ENCODE measurements at regions not wholly inside any gene's neighbourhood (a gene's known extent, or its start where the extent isn't known, plus 50 kb on each side); places are given as distances from the start of the nearest gene placed in this dataset.
A peak's percentile ranks its signal among the peaks of the same experiment; 100 is the strongest.

- no peak overlapping the region for H2AFZ ChIP-seq (ENCODE audit: low read depth, low read length)
- DNase-seq (ENCODE audit: extremely low read depth in 1 of 4, low spot score in 3 of 4): peak in 2 of 4 experiments; percentile 11 to 26
- no peaks in the 10 kb centered on the region for H3K27me3 ChIP-seq (ENCODE audit: control insufficient read depth in 2 of 2, insufficient read depth in 2 of 2, low read length in 2 of 2)
- no peaks in the 10 kb centered on the region for H3K36me3 ChIP-seq (ENCODE audit: control insufficient read depth, insufficient read depth, low read length)
- no peak overlapping the region for H3K4me3 ChIP-seq
- in situ Hi-C loops (cut with MboI) (no loop called here), intact Hi-C loops (cut with micrococcal nuclease) (no loop called here)
- CTCF ChIA-PET (ENCODE audit: low intra/inter-chr PET ratio): no interaction called here
- peak; percentile 65 for FAIRE-seq
- no peaks in the 10 kb centered on the region for H4K20me1 ChIP-seq (replicated peaks; ENCODE audit: control insufficient read depth, insufficient read depth, low read length)
- peak; percentile 51; the same call in 1 of the 3 replicates for ATAC-seq
- H3K4me2 ChIP-seq (ENCODE audit: insufficient read depth, low read length): no peak overlapping the region
- H3K9ac ChIP-seq (ENCODE audit: insufficient read depth in 1 of 2, low read depth in 2 of 2, low read length in 2 of 2): no peak overlapping the region
- H3K79me2 ChIP-seq (ENCODE audit: control insufficient read depth, insufficient read depth, low read length): no peaks in the 10 kb centered on the region
- WGBS (ENCODE audit: insufficient coverage, low coverage, missing lambda C conversion rate): 0% methylated on average over 2 of the region's 2 CpGs
- H3K9me3 ChIP-seq (replicated peaks; ENCODE audit: control insufficient read depth, insufficient read depth, low read depth, low read length): no peaks in the 10 kb centered on the region
- H3K4me1 ChIP-seq (replicated peaks in 1 of 2; ENCODE audit: control insufficient read depth in 2 of 2, insufficient read depth in 2 of 2, low read length in 2 of 2): no peaks in the 10 kb centered on the region
- POLR2A ChIA-PET: interaction anchor here (1.6 kb wide), 1 partner anchor 10 kb away, joined by 5 read pairs; no protein-coding TSS in a partner anchor
- H3K9me1 ChIP-seq (ENCODE audit: control insufficient read depth, insufficient read depth, low read length): no peaks in the 10 kb centered on the region
- BruUV-seq (replicated peaks): no TSS peak
- no peak overlapping the region for H3K27ac ChIP-seq (ENCODE audit: extremely low read depth, low read depth, low read length)
- peak; percentile 94 for TF ChIP-seq TEAD4 (IDR thresholded peaks at IDR 0.05; ENCODE audit: low read length)
- no peak for TF ChIP-seq TEAD4 (CRISPR knock-in tag; IDR thresholded peaks at IDR 0.05; ENCODE audit: borderline replicate concordance)
- peak; percentile 28; the same call in 1 of the 2 replicates for TF ChIP-seq KLF16 (IDR thresholded peaks at IDR 0.05)
- TF ChIP-seq, protein P1, sequence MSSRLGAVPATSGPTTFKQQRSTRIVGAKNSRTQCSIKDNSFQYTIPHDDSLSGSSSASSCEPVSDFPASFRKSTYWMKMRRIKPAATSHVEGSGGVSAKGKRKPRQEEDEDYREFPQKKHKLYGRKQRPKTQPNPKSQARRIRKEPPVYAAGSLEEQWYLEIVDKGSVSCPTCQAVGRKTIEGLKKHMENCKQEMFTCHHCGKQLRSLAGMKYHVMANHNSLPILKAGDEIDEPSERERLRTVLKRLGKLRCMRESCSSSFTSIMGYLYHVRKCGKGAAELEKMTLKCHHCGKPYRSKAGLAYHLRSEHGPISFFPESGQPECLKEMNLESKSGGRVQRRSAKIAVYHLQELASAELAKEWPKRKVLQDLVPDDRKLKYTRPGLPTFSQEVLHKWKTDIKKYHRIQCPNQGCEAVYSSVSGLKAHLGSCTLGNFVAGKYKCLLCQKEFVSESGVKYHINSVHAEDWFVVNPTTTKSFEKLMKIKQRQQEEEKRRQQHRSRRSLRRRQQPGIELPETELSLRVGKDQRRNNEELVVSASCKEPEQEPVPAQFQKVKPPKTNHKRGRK (tag; IDR thresholded peaks at IDR 0.05): no peak
- TF ChIP-seq TEAD2 (tag; IDR thresholded peaks at IDR 0.05): peak; percentile 99
- TF ChIP-seq, protein P2, sequence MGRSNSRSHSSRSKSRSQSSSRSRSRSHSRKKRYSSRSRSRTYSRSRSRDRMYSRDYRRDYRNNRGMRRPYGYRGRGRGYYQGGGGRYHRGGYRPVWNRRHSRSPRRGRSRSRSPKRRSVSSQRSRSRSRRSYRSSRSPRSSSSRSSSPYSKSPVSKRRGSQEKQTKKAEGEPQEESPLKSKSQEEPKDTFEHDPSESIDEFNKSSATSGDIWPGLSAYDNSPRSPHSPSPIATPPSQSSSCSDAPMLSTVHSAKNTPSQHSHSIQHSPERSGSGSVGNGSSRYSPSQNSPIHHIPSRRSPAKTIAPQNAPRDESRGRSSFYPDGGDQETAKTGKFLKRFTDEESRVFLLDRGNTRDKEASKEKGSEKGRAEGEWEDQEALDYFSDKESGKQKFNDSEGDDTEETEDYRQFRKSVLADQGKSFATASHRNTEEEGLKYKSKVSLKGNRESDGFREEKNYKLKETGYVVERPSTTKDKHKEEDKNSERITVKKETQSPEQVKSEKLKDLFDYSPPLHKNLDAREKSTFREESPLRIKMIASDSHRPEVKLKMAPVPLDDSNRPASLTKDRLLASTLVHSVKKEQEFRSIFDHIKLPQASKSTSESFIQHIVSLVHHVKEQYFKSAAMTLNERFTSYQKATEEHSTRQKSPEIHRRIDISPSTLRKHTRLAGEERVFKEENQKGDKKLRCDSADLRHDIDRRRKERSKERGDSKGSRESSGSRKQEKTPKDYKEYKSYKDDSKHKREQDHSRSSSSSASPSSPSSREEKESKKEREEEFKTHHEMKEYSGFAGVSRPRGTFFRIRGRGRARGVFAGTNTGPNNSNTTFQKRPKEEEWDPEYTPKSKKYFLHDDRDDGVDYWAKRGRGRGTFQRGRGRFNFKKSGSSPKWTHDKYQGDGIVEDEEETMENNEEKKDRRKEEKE (IDR thresholded peaks at IDR 0.05; ENCODE audit: borderline replicate concordance in 1 of 2, control insufficient read depth in 1 of 2, low read depth in 2 of 2, low read length in 1 of 2): no peak
- no peak for TF ChIP-seq ZC3H4 (CRISPR knock-in tag; IDR thresholded peaks at IDR 0.05; ENCODE audit: borderline replicate concordance)
- no peak for TF ChIP-seq FOXJ2 (tag; IDR thresholded peaks at IDR 0.05)
- no peak for TF ChIP-seq RHOXF2B (CRISPR knock-in tag; conservative IDR thresholded peaks at IDR 0.05)
- TF ChIP-seq, protein P3, sequence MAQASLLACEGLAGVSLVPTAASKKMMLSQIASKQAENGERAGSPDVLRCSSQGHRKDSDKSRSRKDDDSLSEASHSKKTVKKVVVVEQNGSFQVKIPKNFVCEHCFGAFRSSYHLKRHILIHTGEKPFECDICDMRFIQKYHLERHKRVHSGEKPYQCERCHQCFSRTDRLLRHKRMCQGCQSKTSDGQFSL (CRISPR knock-in tag; IDR thresholded peaks at IDR 0.05): no peak
- TF ChIP-seq, protein P3 (tag; IDR thresholded peaks at IDR 0.05): no peak
Measured at GRCh38 chr7:33716581-33717477, 188.5 kb upstream of the BMPER start.
